GM23338 (cell line): ENCODE measurements at regions not wholly inside any gene's neighbourhood (a gene's known extent, or its start where the extent isn't known, plus 50 kb on each side); places are given as distances from the start of the nearest gene placed in this dataset.

Experiments
- CREB1 ChIP-seq: fragments of 250-450 bp; sonication (Bioruptor Pico); IDR thresholded peaks from 2 replicates; pipeline ENCODE4 v1.5.0; 2020; ENCODE audit warnings: low read depth, mild to moderate bottlenecking, moderate library complexity
- EZH2 ChIP-seq: fragments of 200-600 bp; sonication (generic); IDR thresholded peaks from one replicate; pipeline ENCODE4 v1.8.0; 2017; ENCODE audit warnings: antibody characterized with exemption, mild to moderate bottlenecking, low read depth; ENCODE audit not compliant: unreplicated experiment
- EZH2phosphoT487 ChIP-seq: fragments of 200-600 bp; sonication (generic); IDR thresholded peaks from one replicate; pipeline ENCODE4 v1.8.1; 2018; ENCODE audit warnings: antibody characterized with exemption; ENCODE audit not compliant: unreplicated experiment
- JUNB ChIP-seq: IDR thresholded peaks from one replicate; pipeline ENCODE4 v1.6.1; 2016; ENCODE audit warnings: antibody characterized with exemption; ENCODE audit not compliant: unreplicated experiment
- POLR2AphosphoS5 ChIP-seq: IDR thresholded peaks from 2 replicates; pipeline ENCODE4 v1.6.1; 2016; ENCODE audit warnings: antibody characterized with exemption, low read depth
- TF ChIP-seq, protein P1 (sequence below), 2 experiments: fragments of 200-600 bp in 1 of 2; sonication (generic) in 1 of 2; conservative IDR thresholded peaks; 2 replicates each; pipeline versions ENCODE4 v1.5.1 to v1.6.1; 2016 to 2017; ENCODE audit warnings: antibody characterized with exemption in 2 of 2, low read depth in 2 of 2, mild to moderate bottlenecking in 2 of 2, moderate library complexity in 1 of 2
- TF ChIP-seq, protein P2 (sequence below): IDR thresholded peaks from 2 replicates; pipeline ENCODE4 v1.6.1; 2016; ENCODE audit warnings: antibody characterized with exemption
- TF ChIP-seq, protein P3 (sequence below): IDR thresholded peaks from one replicate; pipeline ENCODE4 v1.6.1; 2018; ENCODE audit warnings: antibody characterized with exemption; ENCODE audit not compliant: unreplicated experiment

DNA sequence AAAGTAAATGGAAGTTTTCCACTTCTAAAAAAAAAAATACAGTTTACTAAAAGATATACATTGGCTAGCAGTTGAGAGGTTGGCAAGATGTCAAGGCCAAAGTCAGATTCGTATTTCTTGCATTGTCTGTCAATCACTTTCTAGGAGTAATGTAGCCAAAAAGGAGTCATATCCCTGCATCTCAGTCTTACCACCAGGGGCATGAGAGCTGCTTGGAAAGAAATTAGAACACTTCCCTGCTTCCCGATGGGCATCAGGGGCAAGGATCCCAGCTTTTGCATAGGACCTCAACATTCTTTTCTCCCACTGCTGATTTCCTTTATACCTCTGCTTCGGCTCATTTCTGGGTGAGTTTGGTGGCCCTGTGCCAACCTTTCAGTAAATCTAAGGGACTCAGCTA lies 581.0 kb upstream of the MAP3K7 start:
- TF ChIP-seq, protein P1, sequence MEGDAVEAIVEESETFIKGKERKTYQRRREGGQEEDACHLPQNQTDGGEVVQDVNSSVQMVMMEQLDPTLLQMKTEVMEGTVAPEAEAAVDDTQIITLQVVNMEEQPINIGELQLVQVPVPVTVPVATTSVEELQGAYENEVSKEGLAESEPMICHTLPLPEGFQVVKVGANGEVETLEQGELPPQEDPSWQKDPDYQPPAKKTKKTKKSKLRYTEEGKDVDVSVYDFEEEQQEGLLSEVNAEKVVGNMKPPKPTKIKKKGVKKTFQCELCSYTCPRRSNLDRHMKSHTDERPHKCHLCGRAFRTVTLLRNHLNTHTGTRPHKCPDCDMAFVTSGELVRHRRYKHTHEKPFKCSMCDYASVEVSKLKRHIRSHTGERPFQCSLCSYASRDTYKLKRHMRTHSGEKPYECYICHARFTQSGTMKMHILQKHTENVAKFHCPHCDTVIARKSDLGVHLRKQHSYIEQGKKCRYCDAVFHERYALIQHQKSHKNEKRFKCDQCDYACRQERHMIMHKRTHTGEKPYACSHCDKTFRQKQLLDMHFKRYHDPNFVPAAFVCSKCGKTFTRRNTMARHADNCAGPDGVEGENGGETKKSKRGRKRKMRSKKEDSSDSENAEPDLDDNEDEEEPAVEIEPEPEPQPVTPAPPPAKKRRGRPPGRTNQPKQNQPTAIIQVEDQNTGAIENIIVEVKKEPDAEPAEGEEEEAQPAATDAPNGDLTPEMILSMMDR (conservative IDR thresholded peaks at IDR 0.05; ENCODE audit: low read depth in 2 of 2) = peak; percentile 33 to 37
- TF ChIP-seq, protein P2, sequence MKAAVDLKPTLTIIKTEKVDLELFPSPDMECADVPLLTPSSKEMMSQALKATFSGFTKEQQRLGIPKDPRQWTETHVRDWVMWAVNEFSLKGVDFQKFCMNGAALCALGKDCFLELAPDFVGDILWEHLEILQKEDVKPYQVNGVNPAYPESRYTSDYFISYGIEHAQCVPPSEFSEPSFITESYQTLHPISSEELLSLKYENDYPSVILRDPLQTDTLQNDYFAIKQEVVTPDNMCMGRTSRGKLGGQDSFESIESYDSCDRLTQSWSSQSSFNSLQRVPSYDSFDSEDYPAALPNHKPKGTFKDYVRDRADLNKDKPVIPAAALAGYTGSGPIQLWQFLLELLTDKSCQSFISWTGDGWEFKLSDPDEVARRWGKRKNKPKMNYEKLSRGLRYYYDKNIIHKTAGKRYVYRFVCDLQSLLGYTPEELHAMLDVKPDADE = no peak
- TF ChIP-seq EZH2phosphoT487 (no peak), EZH2 (no peak), CREB1 (CRISPR knock-in tag) (no peak), JUNB (no peak), POLR2AphosphoS5 (no peak)
- TF ChIP-seq, protein P3, sequence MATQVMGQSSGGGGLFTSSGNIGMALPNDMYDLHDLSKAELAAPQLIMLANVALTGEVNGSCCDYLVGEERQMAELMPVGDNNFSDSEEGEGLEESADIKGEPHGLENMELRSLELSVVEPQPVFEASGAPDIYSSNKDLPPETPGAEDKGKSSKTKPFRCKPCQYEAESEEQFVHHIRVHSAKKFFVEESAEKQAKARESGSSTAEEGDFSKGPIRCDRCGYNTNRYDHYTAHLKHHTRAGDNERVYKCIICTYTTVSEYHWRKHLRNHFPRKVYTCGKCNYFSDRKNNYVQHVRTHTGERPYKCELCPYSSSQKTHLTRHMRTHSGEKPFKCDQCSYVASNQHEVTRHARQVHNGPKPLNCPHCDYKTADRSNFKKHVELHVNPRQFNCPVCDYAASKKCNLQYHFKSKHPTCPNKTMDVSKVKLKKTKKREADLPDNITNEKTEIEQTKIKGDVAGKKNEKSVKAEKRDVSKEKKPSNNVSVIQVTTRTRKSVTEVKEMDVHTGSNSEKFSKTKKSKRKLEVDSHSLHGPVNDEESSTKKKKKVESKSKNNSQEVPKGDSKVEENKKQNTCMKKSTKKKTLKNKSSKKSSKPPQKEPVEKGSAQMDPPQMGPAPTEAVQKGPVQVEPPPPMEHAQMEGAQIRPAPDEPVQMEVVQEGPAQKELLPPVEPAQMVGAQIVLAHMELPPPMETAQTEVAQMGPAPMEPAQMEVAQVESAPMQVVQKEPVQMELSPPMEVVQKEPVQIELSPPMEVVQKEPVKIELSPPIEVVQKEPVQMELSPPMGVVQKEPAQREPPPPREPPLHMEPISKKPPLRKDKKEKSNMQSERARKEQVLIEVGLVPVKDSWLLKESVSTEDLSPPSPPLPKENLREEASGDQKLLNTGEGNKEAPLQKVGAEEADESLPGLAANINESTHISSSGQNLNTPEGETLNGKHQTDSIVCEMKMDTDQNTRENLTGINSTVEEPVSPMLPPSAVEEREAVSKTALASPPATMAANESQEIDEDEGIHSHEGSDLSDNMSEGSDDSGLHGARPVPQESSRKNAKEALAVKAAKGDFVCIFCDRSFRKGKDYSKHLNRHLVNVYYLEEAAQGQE = no peak
